ENCODE measurements at regions not wholly inside any gene's neighbourhood (a gene's known extent, or its start where the extent isn't known, plus 50 kb on each side); places are given as distances from the start of the nearest gene placed in this dataset.
"Not testable (repeated sequence)": the region's sequence is repeated elsewhere in the genome, so short reads cannot be mapped to it uniquely, and the experiment has no call there.

- no peak for TF ChIP-seq POLR2A (IDR thresholded peaks at IDR 0.05; ENCODE audit: low read length)
- no peak for TF ChIP-seq GATA1 (IDR thresholded peaks at IDR 0.05; ENCODE audit: low read depth, low read length)
- no peak for DNase-seq
Observed at GRCh38 chr4:27692868-27693634, 832.4 kb downstream of the STIM2 start.

- not testable (repeated sequence) for DNase-seq
Observed at GRCh38 chr4:27696257-27696656, 835.6 kb downstream of the STIM2 start.

- TF ChIP-seq POLR2A (IDR thresholded peaks at IDR 0.05; ENCODE audit: low read length) (no peak), GATA1 (IDR thresholded peaks at IDR 0.05; ENCODE audit: low read depth, low read length) (no peak)
- no peak for DNase-seq
Observed at GRCh38 chr4:27701606-27702005, 841.0 kb downstream of the STIM2 start.

GRCh38 chr4:27702730-27703431 lies 842.2 kb downstream of the STIM2 start:
- TF ChIP-seq GATA1 (IDR thresholded peaks at IDR 0.05; ENCODE audit: low read depth, low read length) (no peak), POLR2A (IDR thresholded peaks at IDR 0.05; ENCODE audit: low read length) (no peak)
- no peak for DNase-seq

GRCh38 chr4:27703771-27704170 lies 843.1 kb downstream of the STIM2 start:
- DNase-seq: no peak
- TF ChIP-seq POLR2A (IDR thresholded peaks at IDR 0.05; ENCODE audit: low read length) (no peak), GATA1 (IDR thresholded peaks at IDR 0.05; ENCODE audit: low read depth, low read length) (no peak)

GRCh38 chr4:27711041-27711440 lies 850.4 kb downstream of the STIM2 start:
- TF ChIP-seq GATA1 (IDR thresholded peaks at IDR 0.05; ENCODE audit: low read depth, low read length) (no peak), POLR2A (IDR thresholded peaks at IDR 0.05; ENCODE audit: low read length) (no peak)
- no peak for DNase-seq

- no peak for TF ChIP-seq POLR2A (IDR thresholded peaks at IDR 0.05; ENCODE audit: low read length)
- TF ChIP-seq GATA1 (IDR thresholded peaks at IDR 0.05; ENCODE audit: low read depth, low read length): no peak
- no peak for DNase-seq
Observed at GRCh38 chr4:27714073-27714472, 853.4 kb downstream of the STIM2 start.

- no peak for TF ChIP-seq POLR2A (IDR thresholded peaks at IDR 0.05; ENCODE audit: low read length)
- no peak for TF ChIP-seq GATA1 (IDR thresholded peaks at IDR 0.05; ENCODE audit: low read depth, low read length)
- DNase-seq: no peak
Observed at GRCh38 chr4:27716693-27717430, 856.2 kb downstream of the STIM2 start.

- TF ChIP-seq POLR2A (IDR thresholded peaks at IDR 0.05; ENCODE audit: low read length) (no peak), GATA1 (IDR thresholded peaks at IDR 0.05; ENCODE audit: low read depth, low read length) (no peak)
- DNase-seq: no peak
Observed at GRCh38 chr4:27717431-27717755, 856.8 kb downstream of the STIM2 start.

GRCh38 chr4:27720010-27720766 lies 859.5 kb downstream of the STIM2 start:
- TF ChIP-seq GATA1 (IDR thresholded peaks at IDR 0.05; ENCODE audit: low read depth, low read length) (no peak), POLR2A (IDR thresholded peaks at IDR 0.05; ENCODE audit: low read length) (no peak)
- no peak for DNase-seq

- DNase-seq: no peak
- TF ChIP-seq POLR2A (IDR thresholded peaks at IDR 0.05; ENCODE audit: low read length) (no peak), GATA1 (IDR thresholded peaks at IDR 0.05; ENCODE audit: low read depth, low read length) (no peak)
Observed at GRCh38 chr4:27721193-27721592, 860.6 kb downstream of the STIM2 start.

- no peak for TF ChIP-seq GATA1 (IDR thresholded peaks at IDR 0.05; ENCODE audit: low read depth, low read length)
- TF ChIP-seq POLR2A (IDR thresholded peaks at IDR 0.05; ENCODE audit: low read length): no peak
- DNase-seq: no peak
Observed at GRCh38 chr4:27728892-27729291, 868.3 kb downstream of the STIM2 start.

- TF ChIP-seq POLR2A (IDR thresholded peaks at IDR 0.05; ENCODE audit: low read length) (no peak), GATA1 (IDR thresholded peaks at IDR 0.05; ENCODE audit: low read depth, low read length) (no peak)
- no peak for DNase-seq
Observed at GRCh38 chr4:27742816-27743215, 882.2 kb downstream of the STIM2 start.
